AG10803 (cell line): ENCODE measurements at regions not wholly inside any gene's neighbourhood (a gene's known extent, or its start where the extent isn't known, plus 50 kb on each side); places are given as distances from the start of the nearest gene placed in this dataset.

Experiments
- DNase-seq: peaks from one replicate; pipeline ENCODE4 v3.0.0; 2010; ENCODE audit warnings: low read depth
- H3K4me3 ChIP-seq: 2 replicates; pipeline ENCODE4 v1.5.1; 2011; ENCODE audit warnings: mild to moderate bottlenecking, low read length, control low read depth
- TF ChIP-seq, protein P1 (sequence below): conservative IDR thresholded peaks from 2 replicates; pipeline ENCODE4 v1.5.1; 2011; ENCODE audit warnings: mild to moderate bottlenecking, low read length, control low read depth, inconsistent platforms

DNA sequence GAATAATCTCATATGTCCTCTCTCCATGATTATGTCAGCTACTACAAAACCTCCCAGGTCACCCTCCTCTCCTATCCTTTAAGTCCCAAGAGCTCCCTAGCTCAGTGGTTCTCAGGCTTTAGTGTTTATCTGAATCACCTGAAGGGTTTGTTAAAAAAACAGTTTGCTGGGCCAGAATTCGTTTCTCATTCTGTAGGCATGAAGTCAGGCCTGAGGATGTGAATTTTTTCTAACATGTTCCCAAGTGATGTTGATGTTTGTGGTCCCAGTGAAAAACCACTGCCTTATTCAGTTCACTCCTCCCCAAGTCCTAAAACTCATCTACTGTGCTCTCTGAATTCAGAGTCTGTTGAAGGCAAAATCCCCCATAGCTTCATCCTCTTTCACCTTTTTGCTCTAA is 241.4 kb downstream of the ETNK1 start:
- TF ChIP-seq, protein P1, sequence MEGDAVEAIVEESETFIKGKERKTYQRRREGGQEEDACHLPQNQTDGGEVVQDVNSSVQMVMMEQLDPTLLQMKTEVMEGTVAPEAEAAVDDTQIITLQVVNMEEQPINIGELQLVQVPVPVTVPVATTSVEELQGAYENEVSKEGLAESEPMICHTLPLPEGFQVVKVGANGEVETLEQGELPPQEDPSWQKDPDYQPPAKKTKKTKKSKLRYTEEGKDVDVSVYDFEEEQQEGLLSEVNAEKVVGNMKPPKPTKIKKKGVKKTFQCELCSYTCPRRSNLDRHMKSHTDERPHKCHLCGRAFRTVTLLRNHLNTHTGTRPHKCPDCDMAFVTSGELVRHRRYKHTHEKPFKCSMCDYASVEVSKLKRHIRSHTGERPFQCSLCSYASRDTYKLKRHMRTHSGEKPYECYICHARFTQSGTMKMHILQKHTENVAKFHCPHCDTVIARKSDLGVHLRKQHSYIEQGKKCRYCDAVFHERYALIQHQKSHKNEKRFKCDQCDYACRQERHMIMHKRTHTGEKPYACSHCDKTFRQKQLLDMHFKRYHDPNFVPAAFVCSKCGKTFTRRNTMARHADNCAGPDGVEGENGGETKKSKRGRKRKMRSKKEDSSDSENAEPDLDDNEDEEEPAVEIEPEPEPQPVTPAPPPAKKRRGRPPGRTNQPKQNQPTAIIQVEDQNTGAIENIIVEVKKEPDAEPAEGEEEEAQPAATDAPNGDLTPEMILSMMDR: no peak
- no peak for DNase-seq
- no peak overlapping the region for H3K4me3 ChIP-seq

DNA sequence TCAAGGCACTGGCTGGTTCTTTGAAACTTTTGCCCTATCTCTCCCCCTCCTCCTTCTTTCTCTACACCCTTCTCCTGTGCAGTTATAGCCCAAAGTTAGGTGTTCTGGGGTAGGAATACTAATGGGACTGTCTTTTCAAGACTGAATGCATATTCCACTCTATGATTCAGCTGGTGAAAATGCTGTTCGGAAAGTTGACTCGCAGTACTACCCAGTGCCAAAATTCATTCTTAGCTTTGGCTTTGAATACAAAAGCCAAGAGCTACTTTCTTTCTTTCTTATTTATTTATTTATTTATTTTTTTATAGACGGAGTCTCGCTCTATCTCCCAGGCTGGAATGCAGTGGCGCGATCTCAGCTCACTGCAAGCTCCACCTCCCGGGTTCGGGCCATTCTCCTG is 249.2 kb downstream of the ETNK1 start:
- TF ChIP-seq, protein P1: no peak
- no peak overlapping the region for H3K4me3 ChIP-seq
- no peak for DNase-seq

DNA sequence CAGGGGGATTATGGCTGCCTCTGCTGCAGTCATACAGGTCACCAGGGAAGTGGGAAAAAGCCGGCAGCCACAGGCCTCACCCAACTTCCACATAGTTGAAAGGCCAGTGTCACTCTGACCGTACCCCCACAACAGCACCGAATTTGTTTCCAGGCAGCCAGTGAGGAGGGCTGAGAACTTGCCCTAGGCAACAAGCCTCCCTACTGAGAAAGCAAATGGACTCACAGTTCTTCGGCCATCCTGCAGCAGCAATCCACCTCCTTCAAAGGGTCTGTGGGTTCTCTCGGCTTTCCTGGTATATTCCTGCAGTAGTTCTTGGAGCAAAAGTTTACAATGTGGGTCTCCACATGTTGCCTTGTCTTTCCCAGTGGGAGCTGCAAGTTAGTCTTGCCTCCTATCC is 251.3 kb downstream of the ETNK1 start:
- H3K4me3 ChIP-seq: no peak overlapping the region
- DNase-seq: no peak
- TF ChIP-seq, protein P1: no peak

DNA sequence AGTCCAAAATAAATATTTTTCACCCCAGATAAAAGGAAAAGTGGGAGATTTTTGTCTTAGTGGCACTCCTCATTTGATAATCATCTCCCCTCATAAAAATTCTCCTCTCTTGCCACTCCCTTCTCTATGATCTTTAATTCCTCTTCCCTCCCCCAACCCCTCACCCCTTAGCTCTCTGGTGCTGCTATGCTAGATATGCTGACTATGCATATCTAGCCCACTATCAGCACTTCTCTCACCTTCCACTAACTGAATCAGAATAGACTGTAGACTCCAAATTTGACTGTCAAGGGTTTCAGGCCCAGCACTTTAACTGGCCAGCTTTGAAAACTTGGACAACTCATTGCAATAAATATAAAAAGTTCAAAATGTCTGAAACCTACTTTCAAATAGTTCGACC is 254.2 kb downstream of the ETNK1 start:
- TF ChIP-seq, protein P1: no peak
- no peak overlapping the region for H3K4me3 ChIP-seq
- DNase-seq: no peak

DNA sequence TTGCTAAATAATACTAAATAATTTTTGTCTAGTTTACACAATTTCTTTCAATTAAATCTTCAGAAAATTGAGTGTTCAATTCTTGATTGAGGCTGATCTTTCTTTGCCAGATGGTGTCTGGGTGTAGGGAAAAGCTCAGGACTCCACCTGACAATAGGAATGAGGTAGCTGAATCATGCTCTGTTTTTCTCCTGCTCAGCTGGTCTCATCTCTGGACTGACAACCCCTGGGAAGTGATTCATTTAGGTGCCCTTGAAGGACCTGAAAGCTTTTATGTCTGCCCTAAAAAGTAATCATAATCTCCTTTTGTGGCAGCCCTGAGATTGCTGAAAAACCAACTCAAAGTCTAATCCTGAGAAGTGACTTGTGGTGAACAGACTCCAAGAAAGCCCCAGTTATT is 255.4 kb downstream of the ETNK1 start:
- DNase-seq: no peak
- TF ChIP-seq, protein P1: no peak
- no peak overlapping the region for H3K4me3 ChIP-seq

DNA sequence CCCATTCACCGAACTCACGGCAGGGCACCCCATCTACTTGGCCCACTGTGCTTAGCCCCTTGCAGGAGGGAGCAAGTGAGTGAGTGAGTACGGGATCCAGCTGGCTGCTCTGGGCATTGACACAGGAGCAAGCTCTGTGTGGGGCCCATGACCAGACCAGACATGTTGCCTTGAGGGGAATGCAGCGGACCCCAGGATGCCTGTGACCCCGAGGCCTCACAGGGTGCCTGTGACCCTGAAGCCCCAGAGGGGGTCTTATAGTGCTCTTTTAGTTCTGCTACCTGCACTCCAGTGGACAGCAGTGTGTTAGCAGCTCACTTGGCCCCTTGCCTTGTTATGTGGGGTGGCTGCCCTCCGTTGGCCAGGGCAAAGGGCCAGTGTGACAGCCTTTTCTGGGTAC is 255.8 kb downstream of the ETNK1 start:
- DNase-seq: no peak
- no peak overlapping the region for H3K4me3 ChIP-seq
- TF ChIP-seq, protein P1: no peak

DNA sequence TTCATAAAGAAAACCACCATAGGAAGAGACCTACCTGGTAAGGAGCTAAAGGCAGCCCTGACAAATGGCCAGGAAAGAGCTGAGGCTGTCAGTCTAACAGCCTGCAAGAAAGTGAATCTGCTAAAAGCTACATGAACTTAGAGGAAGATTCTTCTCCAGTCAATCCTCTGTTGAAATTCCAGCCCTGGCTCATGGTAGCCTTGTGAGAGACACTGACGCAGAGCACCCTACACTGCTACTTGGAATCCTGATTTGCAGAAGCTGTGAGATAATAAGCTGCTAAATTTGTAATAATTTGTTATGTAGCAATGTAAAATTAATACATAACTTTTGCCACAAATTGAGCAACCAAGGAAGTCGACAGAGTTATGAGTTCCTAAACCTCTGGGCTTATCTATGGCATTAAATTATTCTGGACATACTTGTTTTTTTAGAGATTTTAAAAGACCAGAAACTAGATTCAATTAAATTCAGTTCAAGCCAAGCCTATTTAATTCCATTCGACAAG is 257.0 kb downstream of the ETNK1 start:
- no peak for DNase-seq
- no peak overlapping the region for H3K4me3 ChIP-seq
- TF ChIP-seq, protein P1: no peak
